GF-D8 (cell line): ENCODE measurements at regions not wholly inside any gene's neighbourhood (a gene's known extent, or its start where the extent isn't known, plus 50 kb on each side); places are given as distances from the start of the nearest gene placed in this dataset.

Experiments
- DNase-seq: peaks from one replicate; lab custom pipeline; 2025; lab: John Stamatoyannopoulos, UW

- DNase-seq, result no peak
Measured at GRCh38 chr10:93178226-93178625, 104.5 kb downstream of the CYP26A1 start.

GRCh38 chr10:93180482-93180931 is 106.8 kb downstream of the CYP26A1 start:
- no peak for DNase-seq

GRCh38 chr10:93181271-93182048 is 107.8 kb downstream of the CYP26A1 start:
- no peak for DNase-seq

- no peak for DNase-seq
Measured at GRCh38 chr10:93182049-93182327, 108.3 kb downstream of the CYP26A1 start.

GRCh38 chr10:93182790-93183189 is 109.1 kb downstream of the CYP26A1 start:
- DNase-seq, result no peak

GRCh38 chr10:93186653-93187052 is 113.0 kb downstream of the CYP26A1 start:
- no peak for DNase-seq

GRCh38 chr10:93189944-93190343 is 116.3 kb downstream of the CYP26A1 start:
- DNase-seq, result no peak

- DNase-seq, result peak; percentile 20
Measured at GRCh38 chr10:93190372-93190771, 116.7 kb downstream of the CYP26A1 start.

- no peak for DNase-seq
Measured at GRCh38 chr10:93193906-93194305, 120.2 kb downstream of the CYP26A1 start.

GRCh38 chr10:93198401-93199131 is 124.9 kb downstream of the CYP26A1 start:
- no peak for DNase-seq

GRCh38 chr10:93199191-93199751 is 125.6 kb downstream of the CYP26A1 start:
- DNase-seq, result no peak

- no peak for DNase-seq
Measured at GRCh38 chr10:93204494-93205485, 131.1 kb downstream of the CYP26A1 start.

- DNase-seq, result no peak
Measured at GRCh38 chr10:93206652-93207051, 133.0 kb downstream of the CYP26A1 start.

GRCh38 chr10:93208717-93209464 is 135.2 kb downstream of the CYP26A1 start:
- no peak for DNase-seq

- DNase-seq, result no peak
Measured at GRCh38 chr10:93211991-93212390, 138.3 kb downstream of the CYP26A1 start.

- no peak for DNase-seq
Measured at GRCh38 chr10:93215312-93215711, 141.6 kb downstream of the CYP26A1 start.

GRCh38 chr10:93216341-93216985 is 142.8 kb downstream of the CYP26A1 start:
- no peak for DNase-seq

GRCh38 chr10:93218386-93218785 is 144.7 kb downstream of the CYP26A1 start:
- no peak for DNase-seq

GRCh38 chr10:93219347-93219746 is 145.7 kb downstream of the CYP26A1 start:
- DNase-seq, result no peak

- no peak for DNase-seq
Measured at GRCh38 chr10:93220296-93221170, 146.8 kb downstream of the CYP26A1 start.
